KMS-11 (cell line): ENCODE measurements at regions not wholly inside any gene's neighbourhood (a gene's known extent, or its start where the extent isn't known, plus 50 kb on each side); places are given as distances from the start of the nearest gene placed in this dataset.

ENCODE experiments used
- H2AFZ ChIP-seq: fragments of 200-600 bp; sonication (generic); 2 replicates; pipeline ENCODE4 v1.6.1; 2016; ENCODE audit warnings: antibody characterized with exemption, mixed run types, low read depth
- H3K27ac ChIP-seq: fragments of 200-600 bp; sonication (generic); 2 replicates; pipeline ENCODE4 v1.6.1; 2016; ENCODE audit warnings: mild to moderate bottlenecking, mixed run types
- H3K27me3 ChIP-seq: fragments of 200-600 bp; sonication (generic); 2 replicates; pipeline ENCODE4 v1.6.1; 2017; ENCODE audit warnings: mild to moderate bottlenecking, low read depth, mixed run types, moderate library complexity; ENCODE audit not compliant: insufficient read depth
- H3K36me3 ChIP-seq: fragments of 200-600 bp; sonication (generic); 2 replicates; pipeline ENCODE4 v1.6.1; 2017; ENCODE audit warnings: mild to moderate bottlenecking, mixed run types; ENCODE audit not compliant: insufficient read depth
- H3K4me1 ChIP-seq: fragments of 200-600 bp; sonication (generic); 2 replicates; pipeline ENCODE4 v1.6.1; 2016; ENCODE audit warnings: mild to moderate bottlenecking, low read depth, mixed run types; ENCODE audit not compliant: poor library complexity, severe bottlenecking
- H3K4me2 ChIP-seq: fragments of 200-600 bp; sonication (generic); 2 replicates; pipeline ENCODE4 v1.7.0; 2016; ENCODE audit warnings: mild to moderate bottlenecking, mixed run types
- H3K4me3 ChIP-seq: fragments of 200-600 bp; sonication (generic); IDR thresholded peaks from 2 replicates; pipeline ENCODE4 v1.6.1; 2017; ENCODE audit warnings: low read depth, low read length, mixed read lengths; ENCODE audit not compliant: insufficient read depth
- H3K79me2 ChIP-seq: fragments of 200-600 bp; sonication (generic); 2 replicates; pipeline ENCODE4 v1.6.1; 2016; ENCODE audit warnings: low read depth, mixed run types; ENCODE audit not compliant: insufficient read depth
- H3K9ac ChIP-seq: fragments of 200-600 bp; sonication (generic); 2 replicates; pipeline ENCODE4 v1.6.1; 2016; ENCODE audit warnings: mild to moderate bottlenecking, mixed run types
- H4K20me1 ChIP-seq: fragments of 200-600 bp; sonication (generic); 2 replicates; pipeline ENCODE4 v1.6.1; 2016; ENCODE audit warnings: mild to moderate bottlenecking, mixed run types; ENCODE audit not compliant: insufficient read depth
- TF ChIP-seq, protein P1 (sequence below): fragments of 200-600 bp; sonication (generic); conservative IDR thresholded peaks from 2 replicates; pipeline ENCODE4 v1.6.1; 2017; ENCODE audit warnings: low read depth, mild to moderate bottlenecking, antibody characterized with exemption, low read length, moderate library complexity, mixed read lengths

DNA sequence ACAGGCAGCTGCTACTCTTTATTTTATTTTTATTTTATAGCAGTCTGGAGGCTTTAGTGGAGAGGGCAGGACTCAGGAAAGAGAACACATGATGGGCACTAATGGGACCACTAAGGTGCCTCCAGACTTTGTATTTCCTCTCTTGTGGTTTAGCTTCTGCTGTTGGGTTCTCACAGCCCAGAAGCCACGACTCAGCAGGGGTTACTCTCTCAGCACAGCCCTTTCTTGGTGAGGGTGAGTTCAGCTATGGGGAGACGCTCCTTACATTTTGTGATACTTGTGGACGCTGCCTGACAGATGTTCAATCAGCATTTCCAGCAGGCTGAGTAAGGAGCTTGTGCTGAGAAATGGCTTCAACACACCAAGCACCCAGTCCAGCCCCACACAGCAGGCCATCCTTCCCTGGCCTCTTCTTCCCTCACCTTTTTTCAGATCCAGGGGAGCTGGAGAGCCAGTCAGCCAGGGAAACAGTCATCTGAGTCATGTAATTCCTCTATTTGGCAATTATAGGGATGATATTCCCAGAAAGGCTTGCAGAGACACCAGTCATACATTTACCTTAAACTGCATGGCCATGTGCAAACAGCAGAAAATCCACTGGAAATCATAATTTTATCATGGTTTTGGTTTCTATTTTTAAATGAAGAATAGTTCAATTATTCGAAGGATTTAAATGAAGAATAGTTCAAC lies 53.2 kb upstream of the RAB3GAP2 start:
- H3K9ac ChIP-seq, result no peak overlapping the region; the same call in 1 of the 2 replicates
- H3K4me1 ChIP-seq, result peaks cover 57% of the 10 kb centered on the region
- H3K4me3 ChIP-seq, result no peak overlapping the region
- TF ChIP-seq, protein P1, sequence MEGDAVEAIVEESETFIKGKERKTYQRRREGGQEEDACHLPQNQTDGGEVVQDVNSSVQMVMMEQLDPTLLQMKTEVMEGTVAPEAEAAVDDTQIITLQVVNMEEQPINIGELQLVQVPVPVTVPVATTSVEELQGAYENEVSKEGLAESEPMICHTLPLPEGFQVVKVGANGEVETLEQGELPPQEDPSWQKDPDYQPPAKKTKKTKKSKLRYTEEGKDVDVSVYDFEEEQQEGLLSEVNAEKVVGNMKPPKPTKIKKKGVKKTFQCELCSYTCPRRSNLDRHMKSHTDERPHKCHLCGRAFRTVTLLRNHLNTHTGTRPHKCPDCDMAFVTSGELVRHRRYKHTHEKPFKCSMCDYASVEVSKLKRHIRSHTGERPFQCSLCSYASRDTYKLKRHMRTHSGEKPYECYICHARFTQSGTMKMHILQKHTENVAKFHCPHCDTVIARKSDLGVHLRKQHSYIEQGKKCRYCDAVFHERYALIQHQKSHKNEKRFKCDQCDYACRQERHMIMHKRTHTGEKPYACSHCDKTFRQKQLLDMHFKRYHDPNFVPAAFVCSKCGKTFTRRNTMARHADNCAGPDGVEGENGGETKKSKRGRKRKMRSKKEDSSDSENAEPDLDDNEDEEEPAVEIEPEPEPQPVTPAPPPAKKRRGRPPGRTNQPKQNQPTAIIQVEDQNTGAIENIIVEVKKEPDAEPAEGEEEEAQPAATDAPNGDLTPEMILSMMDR, result no peak
- H3K27me3 ChIP-seq, result no peaks in the 10 kb centered on the region
- peak overlapping the region; percentile 12; the same call in 1 of the 2 replicates for H2AFZ ChIP-seq
- H3K27ac ChIP-seq, result peak overlapping the region; percentile 50
- H3K4me2 ChIP-seq, result peak overlapping the region; percentile 76
- no peaks in the 10 kb centered on the region for H4K20me1 ChIP-seq
- no peaks in the 10 kb centered on the region for H3K36me3 ChIP-seq
- H3K79me2 ChIP-seq, result no peaks in the 10 kb centered on the region

DNA sequence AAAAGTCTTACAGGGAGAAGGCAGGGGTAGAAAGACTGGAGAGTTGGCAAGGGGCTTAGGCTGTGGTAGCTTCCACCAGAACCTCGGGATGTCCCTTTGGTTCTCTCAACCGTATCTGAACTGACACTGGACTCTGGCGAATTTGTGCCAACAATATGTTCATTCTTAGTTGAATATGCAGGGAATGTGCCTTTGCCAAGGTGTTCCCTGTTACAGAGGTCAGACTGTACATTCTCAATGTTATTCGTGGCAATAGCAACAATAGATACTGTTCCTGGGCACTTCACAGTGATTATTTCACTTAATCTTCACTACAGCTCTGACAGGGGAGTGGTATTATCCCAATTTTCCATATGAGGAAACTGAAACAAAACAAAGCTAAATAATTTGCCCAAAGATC lies 51.5 kb upstream of the RAB3GAP2 start:
- no peak overlapping the region for H3K4me3 ChIP-seq
- H3K9ac ChIP-seq, result no peak overlapping the region

DNA sequence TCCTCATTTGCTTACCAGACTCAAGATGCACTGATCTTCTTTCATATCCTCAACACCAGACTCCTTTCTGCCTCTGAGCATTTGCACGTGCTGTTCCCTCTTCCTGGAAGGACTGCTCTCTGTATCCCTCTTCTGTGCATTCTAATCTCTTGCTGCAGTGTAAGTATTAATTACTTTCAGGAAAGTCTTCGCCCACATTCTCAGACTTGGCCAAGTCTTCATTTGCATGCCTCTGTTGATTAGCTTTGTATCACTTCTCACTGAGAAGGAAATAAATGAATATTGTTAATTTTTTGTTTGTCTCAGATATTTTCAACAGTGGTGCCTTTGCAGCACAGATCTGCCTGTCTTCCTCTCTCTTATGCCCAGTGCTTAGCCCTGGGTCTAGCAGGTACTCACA lies 50.3 kb upstream of the RAB3GAP2 start:
- H3K36me3 ChIP-seq, result no peaks in the 10 kb centered on the region
- H4K20me1 ChIP-seq, result no peaks in the 10 kb centered on the region
- H3K9ac ChIP-seq, result no peak overlapping the region
- H3K27me3 ChIP-seq, result no peaks in the 10 kb centered on the region
- TF ChIP-seq, protein P1, result no peak
- H3K4me3 ChIP-seq, result no peak overlapping the region
- H3K79me2 ChIP-seq, result no peaks in the 10 kb centered on the region
- no peak overlapping the region for H3K27ac ChIP-seq
- H3K4me2 ChIP-seq, result no peak overlapping the region
- H3K4me1 ChIP-seq, result peaks cover 35% of the 10 kb centered on the region
- no peak overlapping the region for H2AFZ ChIP-seq

More for the DNA sequence above, 51.5 kb upstream of the RAB3GAP2 start:
- Histone ChIP-seq H3K4me1 (peaks cover 40% of the 10 kb centered on the region), H3K79me2 (no peaks in the 10 kb centered on the region), H3K36me3 (no peaks in the 10 kb centered on the region), H2AFZ (no peak overlapping the region), H3K27me3 (no peaks in the 10 kb centered on the region), H3K27ac (no peak overlapping the region), H3K4me2 (no peak overlapping the region), H4K20me1 (no peaks in the 10 kb centered on the region)
- TF ChIP-seq, protein P1, result no peak
